Suprapubic skin (tissue), 4 donors: ENCODE measurements at regions not wholly inside any gene's neighbourhood (a gene's known extent, or its start where the extent isn't known, plus 50 kb on each side); places are given as distances from the start of the nearest gene placed in this dataset.

Experiments
- DNase-seq, 2 donors: peaks; one replicate each; pipeline ENCODE4 v3.0.0-alpha.2; 2019; ENCODE audit warnings: low spot score in 2 of 2
- H3K27ac ChIP-seq: fragments of 200-600 bp; sonication (generic); one replicate; pipeline ENCODE4 v1.5.1; 2019
- H3K27me3 ChIP-seq: fragments of 200-600 bp; sonication (generic); one replicate; pipeline ENCODE4 v1.5.1; 2019
- H3K36me3 ChIP-seq: fragments of 200-600 bp; sonication (generic); one replicate; pipeline ENCODE4 v1.5.1; 2019
- H3K4me1 ChIP-seq: fragments of 200-600 bp; sonication (generic); one replicate; pipeline ENCODE4 v1.5.1; 2019
- H3K4me3 ChIP-seq: fragments of 200-600 bp; sonication (generic); one replicate; pipeline ENCODE4 v1.5.1; 2019; ENCODE audit warnings: mild to moderate bottlenecking
- H3K9me3 ChIP-seq: fragments of 200-600 bp; sonication (generic); one replicate; pipeline ENCODE4 v1.5.1; 2019
- EP300 ChIP-seq: sonication (generic); formaldehyde crosslinking; IDR thresholded peaks from one replicate; pipeline ENCODE4 v1.6.1; 2017; ENCODE audit warnings: antibody characterized with exemption
- POLR2A ChIP-seq, 2 donors: fragments of 450-650 bp; IDR thresholded peaks; one replicate each; pipeline ENCODE4 v1.6.1; 2017; ENCODE audit warnings: antibody characterized with exemption in 2 of 2, mild to moderate bottlenecking in 2 of 2, moderate library complexity in 2 of 2
- POLR2AphosphoS5 ChIP-seq, 3 donors: sonication (generic); formaldehyde crosslinking; IDR thresholded peaks; one replicate each; pipeline ENCODE4 v1.6.1; 2017; ENCODE audit warnings: antibody characterized with exemption in 3 of 3
- WGBS: methylation state at CpG from one replicate; pipeline ENCODE4 v1.1.5; 2018; 5-methylcytosine and 5-hydroxymethylcytosine counted together
- TF ChIP-seq, protein P1 (sequence below), 2 donors: fragments of 200-600 bp in 1 of 2; fragments of 450-650 bp in 1 of 2; sonication (generic) in 1 of 2; IDR thresholded peaks; one replicate each; pipeline ENCODE4 v1.5.1; 2016 to 2019; ENCODE audit warnings: antibody characterized with exemption in 2 of 2, mild to moderate bottlenecking in 1 of 2, moderate library complexity in 1 of 2

DNA sequence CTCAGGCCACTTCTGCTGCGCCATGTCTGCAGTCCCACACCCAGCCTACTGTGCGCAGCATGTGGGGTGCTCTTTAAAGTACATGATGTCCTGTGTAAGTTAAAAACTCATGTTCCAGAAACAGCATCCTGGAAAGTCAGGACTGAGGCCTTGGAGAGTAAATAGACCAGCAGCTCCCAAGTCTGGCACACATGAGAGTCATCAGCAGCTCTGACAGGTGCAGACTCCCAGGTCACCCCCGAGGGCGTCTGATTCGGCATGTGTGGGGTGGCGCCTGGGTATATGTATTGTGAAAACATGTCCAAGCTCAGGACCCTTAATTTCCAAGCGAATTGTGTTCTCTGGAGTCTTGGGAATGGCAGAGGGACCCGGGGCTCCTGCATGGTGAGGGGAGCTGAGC, 120.1 kb upstream of the RUNX3 start:
- Histone ChIP-seq H3K4me3 (no peak overlapping the region), H3K27me3 (peaks cover 23% of the 10 kb centered on the region), H3K27ac (no peak overlapping the region), H3K36me3 (no peaks in the 10 kb centered on the region), H3K9me3 (no peaks in the 10 kb centered on the region), H3K4me1 (no peaks in the 10 kb centered on the region)
- DNase-seq = no peak
- 84% methylated on average over 8 of the region's 8 CpGs for WGBS
- TF ChIP-seq POLR2AphosphoS5 (IDR thresholded peaks at IDR 0.05) (no peak), EP300 (no peak), POLR2A (IDR thresholded peaks at IDR 0.05) (no peak)
- TF ChIP-seq, protein P1, sequence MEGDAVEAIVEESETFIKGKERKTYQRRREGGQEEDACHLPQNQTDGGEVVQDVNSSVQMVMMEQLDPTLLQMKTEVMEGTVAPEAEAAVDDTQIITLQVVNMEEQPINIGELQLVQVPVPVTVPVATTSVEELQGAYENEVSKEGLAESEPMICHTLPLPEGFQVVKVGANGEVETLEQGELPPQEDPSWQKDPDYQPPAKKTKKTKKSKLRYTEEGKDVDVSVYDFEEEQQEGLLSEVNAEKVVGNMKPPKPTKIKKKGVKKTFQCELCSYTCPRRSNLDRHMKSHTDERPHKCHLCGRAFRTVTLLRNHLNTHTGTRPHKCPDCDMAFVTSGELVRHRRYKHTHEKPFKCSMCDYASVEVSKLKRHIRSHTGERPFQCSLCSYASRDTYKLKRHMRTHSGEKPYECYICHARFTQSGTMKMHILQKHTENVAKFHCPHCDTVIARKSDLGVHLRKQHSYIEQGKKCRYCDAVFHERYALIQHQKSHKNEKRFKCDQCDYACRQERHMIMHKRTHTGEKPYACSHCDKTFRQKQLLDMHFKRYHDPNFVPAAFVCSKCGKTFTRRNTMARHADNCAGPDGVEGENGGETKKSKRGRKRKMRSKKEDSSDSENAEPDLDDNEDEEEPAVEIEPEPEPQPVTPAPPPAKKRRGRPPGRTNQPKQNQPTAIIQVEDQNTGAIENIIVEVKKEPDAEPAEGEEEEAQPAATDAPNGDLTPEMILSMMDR (IDR thresholded peaks at IDR 0.05) = no peak

DNA sequence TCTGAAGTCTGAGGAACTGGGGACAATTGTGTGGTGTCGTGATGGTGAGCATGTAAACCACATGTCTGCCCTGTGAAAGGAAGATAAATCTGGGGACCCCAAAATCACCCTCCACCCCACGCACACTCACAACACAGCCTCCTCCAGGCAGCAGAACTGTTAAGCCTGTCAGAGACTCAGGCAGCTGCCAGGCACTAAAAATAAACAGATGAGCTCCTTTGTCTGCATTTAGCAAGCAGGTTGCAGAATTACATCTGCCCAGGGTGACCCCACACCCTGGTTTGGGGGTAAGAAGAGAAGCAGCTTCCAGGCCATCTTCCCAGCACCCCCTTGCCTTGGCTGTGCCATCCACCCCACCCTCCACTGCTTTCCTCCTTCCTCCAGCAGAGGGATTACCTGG, 119.1 kb upstream of the RUNX3 start:
- WGBS = 79% methylated on average over 2 of the region's 2 CpGs
- TF ChIP-seq POLR2AphosphoS5 (IDR thresholded peaks at IDR 0.05) (no peak), EP300 (no peak), POLR2A (IDR thresholded peaks at IDR 0.05) (no peak)
- TF ChIP-seq, protein P1 (IDR thresholded peaks at IDR 0.05) = no peak
- no peaks in the 10 kb centered on the region for H3K9me3 ChIP-seq
- no peaks in the 10 kb centered on the region for H3K4me1 ChIP-seq
- no peak for DNase-seq
- H3K36me3 ChIP-seq = no peaks in the 10 kb centered on the region
- H3K27me3 ChIP-seq = peaks cover 23% of the 10 kb centered on the region
- H3K27ac ChIP-seq = no peak overlapping the region
- H3K4me3 ChIP-seq = no peak overlapping the region

DNA sequence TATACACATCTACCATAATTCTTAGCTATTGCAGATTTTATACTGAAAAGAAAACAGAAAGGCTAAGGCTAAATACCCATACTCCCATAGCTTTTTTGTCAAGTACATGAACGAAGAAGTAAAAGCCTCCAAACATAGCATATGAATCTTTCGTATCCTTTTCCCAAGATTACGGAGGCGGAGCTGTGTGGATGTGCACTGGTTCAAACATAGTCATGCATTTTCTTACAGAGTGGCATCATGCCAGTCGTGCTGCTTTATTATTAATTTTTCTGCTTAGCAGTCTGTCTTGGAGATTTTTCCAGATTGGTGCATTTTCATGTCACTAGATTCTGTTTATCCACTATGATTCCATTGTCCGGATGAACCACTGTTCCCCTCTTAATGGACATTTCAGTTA, 118.7 kb upstream of the RUNX3 start:
- WGBS = 75% methylated on average over 6 of the region's 6 CpGs
- Histone ChIP-seq H3K27me3 (peaks cover 18% of the 10 kb centered on the region), H3K4me3 (no peak overlapping the region), H3K9me3 (no peaks in the 10 kb centered on the region), H3K27ac (no peak overlapping the region), H3K4me1 (no peaks in the 10 kb centered on the region), H3K36me3 (no peaks in the 10 kb centered on the region)
- TF ChIP-seq, protein P1 (IDR thresholded peaks at IDR 0.05) = no peak
- no peak for TF ChIP-seq EP300
- TF ChIP-seq POLR2A (IDR thresholded peaks at IDR 0.05) = no peak
- no peak for TF ChIP-seq POLR2AphosphoS5 (IDR thresholded peaks at IDR 0.05)
- no peak for DNase-seq

DNA sequence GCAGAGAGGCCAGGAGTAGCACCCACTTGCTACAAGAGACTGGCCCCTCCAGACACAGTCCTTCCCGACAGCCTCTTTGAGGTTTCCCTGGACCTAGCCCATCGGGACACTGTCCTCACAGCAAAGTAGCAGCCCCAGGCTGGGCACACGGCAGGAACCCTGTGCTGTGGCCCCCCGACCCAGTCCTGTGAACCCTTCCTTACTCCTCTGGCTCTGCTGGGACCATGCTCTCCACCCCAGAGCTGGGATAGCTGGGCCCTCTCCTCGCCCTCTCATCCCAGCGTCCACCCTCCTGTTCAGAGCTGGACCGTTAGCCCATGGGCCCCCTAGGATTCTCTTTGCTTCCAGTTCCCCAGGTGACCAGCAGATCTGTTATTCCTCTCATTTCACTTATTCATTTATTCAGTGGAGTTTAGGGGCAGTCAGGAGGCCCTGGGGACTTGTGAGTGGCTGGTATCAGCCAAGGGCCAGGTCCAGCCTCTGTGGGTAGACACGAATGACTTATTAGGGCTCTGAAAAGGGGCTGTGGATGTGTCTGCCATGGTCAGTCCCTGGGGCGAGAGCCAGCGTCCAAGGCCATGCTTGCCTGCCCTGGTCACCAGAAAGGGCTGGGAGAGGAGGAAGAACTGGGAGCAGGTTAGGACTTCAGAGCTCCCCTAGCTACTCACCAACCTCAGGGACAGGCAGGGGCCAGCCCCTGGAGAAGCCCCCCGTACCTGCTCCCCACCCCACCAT, 117.6 kb upstream of the RUNX3 start:
- H3K36me3 ChIP-seq = no peaks in the 10 kb centered on the region
- H3K9me3 ChIP-seq = no peaks in the 10 kb centered on the region
- TF ChIP-seq EP300 (no peak), POLR2AphosphoS5 (IDR thresholded peaks at IDR 0.05) (no peak), POLR2A (IDR thresholded peaks at IDR 0.05) (no peak)
- TF ChIP-seq, protein P1 (IDR thresholded peaks at IDR 0.05) = no peak
- H3K4me1 ChIP-seq = no peaks in the 10 kb centered on the region
- peaks cover 13% of the 10 kb centered on the region for H3K27me3 ChIP-seq
- WGBS = 94% methylated on average over 7 of the region's 11 CpGs
- no peak overlapping the region for H3K27ac ChIP-seq
- H3K4me3 ChIP-seq = no peak overlapping the region
- no peak for DNase-seq

DNA sequence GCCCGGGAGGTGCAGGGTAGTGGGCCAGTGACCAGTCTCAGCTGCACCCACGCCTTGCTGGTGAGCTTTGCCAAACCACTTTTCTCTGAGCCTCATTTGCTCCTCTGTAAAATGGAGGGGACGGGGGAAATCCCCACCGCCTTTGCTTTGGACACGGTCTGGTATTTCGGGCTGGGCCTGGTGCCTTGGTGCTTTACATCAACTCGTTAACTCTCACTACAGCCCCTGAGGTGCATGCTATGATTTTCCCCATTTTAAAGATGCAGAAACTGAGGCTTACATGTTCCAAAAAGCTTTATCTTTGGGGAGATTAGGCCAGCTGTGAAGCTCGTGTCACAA, 116.1 kb upstream of the RUNX3 start:
- Histone ChIP-seq H3K36me3 (no peaks in the 10 kb centered on the region), H3K27ac (no peak overlapping the region), H3K9me3 (no peaks in the 10 kb centered on the region), H3K27me3 (peaks cover 15% of the 10 kb centered on the region), H3K4me1 (no peaks in the 10 kb centered on the region), H3K4me3 (no peak overlapping the region)
- TF ChIP-seq POLR2A (IDR thresholded peaks at IDR 0.05) (no peak), POLR2AphosphoS5 (IDR thresholded peaks at IDR 0.05) (no peak), EP300 (no peak)
- TF ChIP-seq, protein P1 (IDR thresholded peaks at IDR 0.05) = no peak
- WGBS = 70% methylated on average over 4 of the region's 8 CpGs
- DNase-seq = no peak
